B cell (primary cell): ENCODE measurements at regions not wholly inside any gene's neighbourhood (a gene's known extent, or its start where the extent isn't known, plus 50 kb on each side); places are given as distances from the start of the nearest gene placed in this dataset.

Experiments used
- ATAC-seq: fragments of 200-7000 bp; cut with Tn5 transposase; one replicate; pipeline ENCODE4 v1.10.0; 2021; ENCODE audit warnings: low read depth, mild to moderate bottlenecking, moderate number of reproducible peaks, moderate library complexity
- CTCF ChIA-PET: fragments of 350-600 bp; sonication (Branson Sonifier 250); formaldehyde crosslinking; loops from one replicate; lab custom pipeline; 2021; ENCODE audit warnings: antibody characterized with exemption, inconsistent platforms; lab: Charles Lee
- POLR2A ChIA-PET: fragments of 350-600 bp; sonication (Branson Sonifier 250); formaldehyde crosslinking; loops from one replicate; lab custom pipeline; 2021; ENCODE audit warnings: antibody characterized with exemption; lab: Charles Lee
- DNase-seq: peaks from one replicate; pipeline ENCODE4 v3.0.0; 2013
- H2AFZ ChIP-seq: 2 replicates; pipeline ENCODE4 v1.6.1; 2012; ENCODE audit warnings: mild to moderate bottlenecking, low read depth, low read length; ENCODE audit not compliant: insufficient read depth, poor library complexity, severe bottlenecking
- H3K27ac ChIP-seq, 2 donors: 1 replicate in 1 of 2; 2 replicates in 1 of 2; pipeline ENCODE4 v1.5.1; 2012 to 2013; ENCODE audit warnings: low read length in 2 of 2, mild to moderate bottlenecking in 2 of 2, moderate library complexity in 1 of 2
- H3K27me3 ChIP-seq, 4 experiments: fragments of 200-600 bp in 1 of 4; sonication (generic) in 1 of 4; replicated peaks in 1 of 4; 1 replicate in 2 of 4; 2 replicates in 2 of 4; pipeline versions ENCODE4 v1.6.1 to v1.7.0; 2013 to 2016; ENCODE audit warnings: low read length in 3 of 4, mild to moderate bottlenecking in 2 of 4, mixed read lengths in 1 of 4, moderate library complexity in 1 of 4; ENCODE audit not compliant: insufficient read depth in 4 of 4, control insufficient read depth in 3 of 4; ENCODE audit errors: control extremely low read depth in 1 of 4
- H3K36me3 ChIP-seq, 2 experiments: replicated peaks in 1 of 2; 1 replicate in 1 of 2; 2 replicates in 1 of 2; pipeline versions ENCODE4 v1.6.1 to v1.7.1; 2013; ENCODE audit warnings: low read length in 1 of 2; ENCODE audit not compliant: insufficient read depth in 2 of 2, control insufficient read depth in 1 of 2; ENCODE audit errors: control extremely low read depth in 1 of 2, extremely low read depth in 1 of 2
- H3K4me1 ChIP-seq, 2 donors: fragments of 200-600 bp in 1 of 2; sonication (generic) in 1 of 2; 1 replicate in 1 of 2; 2 replicates in 1 of 2; pipeline versions ENCODE4 v1.5.1 to v1.6.1; 2013 to 2017; ENCODE audit warnings: low read length in 2 of 2; ENCODE audit not compliant: control insufficient read depth in 2 of 2, insufficient read depth in 2 of 2
- H3K4me2 ChIP-seq: replicated peaks from 2 replicates; pipeline ENCODE3; 2012; ENCODE audit warnings: mild to moderate bottlenecking, low read depth, low read length; ENCODE audit not compliant: poor library complexity, severe bottlenecking
- H3K4me3 ChIP-seq, 5 experiments: fragments of 200-600 bp in 1 of 5; sonication (generic) in 1 of 5; 1 replicate in 3 of 5; 2 replicates in 2 of 5; pipeline versions ENCODE4 v1.5.1 to v1.7.0; 2011 to 2016; ENCODE audit warnings: low read length in 4 of 5, mild to moderate bottlenecking in 4 of 5, low read depth in 2 of 5, control low read depth in 1 of 5, moderate library complexity in 1 of 5; ENCODE audit not compliant: insufficient read depth in 1 of 5; ENCODE audit errors: control extremely low read depth in 1 of 5, extremely low read depth in 1 of 5
- H3K79me2 ChIP-seq: fragments of 200-600 bp; sonication (generic); one replicate; pipeline ENCODE4 v1.6.0; 2016; ENCODE audit warnings: low read length; ENCODE audit not compliant: control insufficient read depth, insufficient read depth
- H3K9ac ChIP-seq: fragments of 200-600 bp; sonication (generic); 2 replicates; pipeline ENCODE4 v1.6.1; 2017; ENCODE audit warnings: mild to moderate bottlenecking, low read length, moderate library complexity
- H3K9me3 ChIP-seq, 3 donors: one replicate each; pipeline versions ENCODE4 v1.6.1 to v1.7.1; 2013; ENCODE audit warnings: low read length in 2 of 3; ENCODE audit not compliant: control insufficient read depth in 2 of 3, insufficient read depth in 1 of 3; ENCODE audit errors: control extremely low read depth in 1 of 3
- H4K20me1 ChIP-seq: 2 replicates; pipeline ENCODE4 v1.6.0; 2012; ENCODE audit warnings: mild to moderate bottlenecking, low read length; ENCODE audit not compliant: insufficient read depth, control insufficient read depth, poor library complexity, severe bottlenecking
- H3K27ac Mint-ChIP-seq: one replicate; pipeline ENCODE4 v1.8.0; 2021; ENCODE audit warnings: mixed read lengths
- H3K27me3 Mint-ChIP-seq: one replicate; pipeline ENCODE4 v1.8.0; 2021; ENCODE audit warnings: mixed read lengths
- H3K4me1 Mint-ChIP-seq: one replicate; pipeline ENCODE4 v1.8.0; 2021; ENCODE audit warnings: mixed read lengths
- H3K4me3 Mint-ChIP-seq: one replicate; pipeline ENCODE4 v1.8.0; 2021; ENCODE audit warnings: mixed read lengths
- H3K9me3 Mint-ChIP-seq: one replicate; pipeline ENCODE4 v1.8.0; 2022; ENCODE audit warnings: mixed read lengths; ENCODE audit not compliant: insufficient read depth
- CTCF ChIP-seq: fragments of 200-600 bp; IDR thresholded peaks from one replicate; pipeline ENCODE4 v1.8.0; 2022; ENCODE audit warnings: antibody characterized with exemption, mild to moderate bottlenecking
- EZH2 ChIP-seq: IDR thresholded peaks from 2 replicates; pipeline ENCODE4 v1.6.1; 2012; ENCODE audit warnings: borderline replicate concordance, low read depth, mild to moderate bottlenecking, moderate library complexity, low read length; ENCODE audit not compliant: insufficient read depth, poor library complexity, severe bottlenecking
- WGBS: methylation state at CpG from one replicate; pipeline ENCODE4 v1.1.5; 2013; ENCODE audit warnings: missing lambda C conversion rate; ENCODE audit not compliant: insufficient coverage; 5-methylcytosine and 5-hydroxymethylcytosine counted together
- intact Hi-C: fragments of 100-400 bp; cut with micrococcal nuclease; formaldehyde crosslinking; loops from one replicate; pipeline ENCODE4 v1.10.0; 2022

- no peak for TF ChIP-seq EZH2
- no peak for TF ChIP-seq CTCF
- H3K27ac Mint-ChIP-seq: no peak overlapping the region
- H3K27ac ChIP-seq: no peak overlapping the region
Measured at GRCh38 chr9:105978336-105978735, 284.0 kb downstream of the TMEM38B start.

DNA sequence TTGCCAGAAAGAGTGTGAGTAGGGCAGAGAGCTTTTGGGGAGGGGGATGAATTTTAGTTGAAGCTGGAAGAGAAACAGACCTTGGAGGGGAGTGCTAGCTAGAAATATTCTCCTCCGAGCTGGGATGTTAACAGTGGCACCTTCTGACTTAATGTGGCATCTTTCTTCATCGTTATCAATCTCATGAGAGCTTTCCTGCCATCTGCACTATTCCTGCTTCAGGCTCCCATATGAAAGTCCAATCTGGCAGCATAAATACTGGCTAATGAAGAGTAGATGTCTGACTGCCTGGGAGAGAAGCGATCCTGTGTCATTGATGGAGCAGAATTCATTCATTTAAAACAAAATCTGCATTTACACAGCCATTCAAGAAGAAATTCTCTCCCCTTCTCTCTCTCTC, 284.5 kb downstream of the TMEM38B start:
- H3K4me3 ChIP-seq: no peak overlapping the region
- no peaks in the 10 kb centered on the region for H4K20me1 ChIP-seq
- H3K27ac ChIP-seq: no peak overlapping the region
- H3K4me1 Mint-ChIP-seq: no peaks in the 10 kb centered on the region
- H3K36me3 ChIP-seq: no peaks in the 10 kb centered on the region
- no peak overlapping the region for H3K9ac ChIP-seq
- WGBS: 100% methylated on average over 2 of the region's 3 CpGs
- H3K27ac Mint-ChIP-seq: no peak overlapping the region
- peaks cover 0 to 3% (median 0%) of the 10 kb centered on the region in 4 experiments for H3K27me3 ChIP-seq
- ChIA-PET POLR2A (no interaction called here), CTCF (no interaction called here)
- peaks cover 15% of the 10 kb centered on the region for H3K27me3 Mint-ChIP-seq
- H3K4me1 ChIP-seq: no peaks in the 10 kb centered on the region
- no peaks in the 10 kb centered on the region for H3K9me3 Mint-ChIP-seq
- no peak overlapping the region for H3K4me2 ChIP-seq
- no peaks in the 10 kb centered on the region for H3K79me2 ChIP-seq
- intact Hi-C loops: no loop called here
- no peak for ATAC-seq
- H3K9me3 ChIP-seq: no peaks in the 10 kb centered on the region
- TF ChIP-seq EZH2: no peak
- no peak for TF ChIP-seq CTCF
- no peak for DNase-seq
- H2AFZ ChIP-seq: no peak overlapping the region
- H3K4me3 Mint-ChIP-seq: no peak overlapping the region

More at GRCh38 chr9:105978336-105978735, 284.0 kb downstream of the TMEM38B start:
- Histone ChIP-seq H3K9me3 (no peaks in the 10 kb centered on the region), H3K4me3 (no peak overlapping the region), H3K4me1 (no peaks in the 10 kb centered on the region), H3K4me2 (no peak overlapping the region), H3K36me3 (no peaks in the 10 kb centered on the region), H4K20me1 (no peaks in the 10 kb centered on the region), H3K79me2 (no peaks in the 10 kb centered on the region), H3K9ac (no peak overlapping the region), H3K27me3 (peaks cover 0 to 3% (median 0%) of the 10 kb centered on the region in 4 experiments), H2AFZ (no peak overlapping the region)
- intact Hi-C loops: no loop called here
- peaks cover 15% of the 10 kb centered on the region for H3K27me3 Mint-ChIP-seq
- H3K4me1 Mint-ChIP-seq: no peaks in the 10 kb centered on the region
- ATAC-seq: no peak
- WGBS: 63% methylated on average over 4 of the region's 7 CpGs
- no peaks in the 10 kb centered on the region for H3K9me3 Mint-ChIP-seq
- DNase-seq: no peak
- ChIA-PET CTCF (no interaction called here), POLR2A (no interaction called here)
- no peak overlapping the region for H3K4me3 Mint-ChIP-seq
